Right lobe of liver (tissue), 6 donors: ENCODE measurements at regions not wholly inside any gene's neighbourhood (a gene's known extent, or its start where the extent isn't known, plus 50 kb on each side); places are given as distances from the start of the nearest gene placed in this dataset.

Experiments used
- ATAC-seq, 4 donors: fragments of 200-7000 bp; cut with Tn5 transposase; one replicate each; pipeline ENCODE4 v1.9.1; 2020; ENCODE audit warnings: mild to moderate bottlenecking in 4 of 4, moderate library complexity in 4 of 4
- DNase-seq, 3 donors: peaks; one replicate each; pipeline ENCODE4 v3.0.0-alpha.2; 2020
- H3K27ac ChIP-seq, 3 donors: fragments of 200-600 bp; one replicate each; pipeline ENCODE4 v1.8.0; 2022
- H3K27me3 ChIP-seq, 2 donors: fragments of 200-600 bp; one replicate each; pipeline ENCODE4 v1.8.0; 2022
- H3K36me3 ChIP-seq, 4 donors: fragments of 200-600 bp; sonication (generic) in 1 of 4; one replicate each; pipeline versions ENCODE4 v1.5.1 to v1.8.0; 2017 to 2022; ENCODE audit warnings: control low read depth in 1 of 4
- H3K4me1 ChIP-seq, 4 donors: fragments of 200-600 bp; sonication (generic) in 1 of 4; one replicate each; pipeline versions ENCODE4 v1.5.1 to v1.8.0; 2017 to 2022; ENCODE audit warnings: control low read depth in 1 of 4
- H3K4me3 ChIP-seq, 3 donors: fragments of 200-600 bp; one replicate each; pipeline ENCODE4 v1.8.0; 2022
- H3K9me3 ChIP-seq, 4 donors: fragments of 200-600 bp; sonication (generic) in 1 of 4; one replicate each; pipeline versions ENCODE4 v1.5.1 to v1.8.0; 2017 to 2022; ENCODE audit warnings: control low read depth in 1 of 4
- CTCF ChIP-seq, 4 donors: fragments of 200-600 bp in 3 of 4; fragments of 450-650 bp in 1 of 4; IDR thresholded peaks; one replicate each; pipeline versions ENCODE4 v1.5.1 to v1.8.0; 2016 to 2022; ENCODE audit warnings: antibody characterized with exemption in 4 of 4, mild to moderate bottlenecking in 2 of 4
- POLR2A ChIP-seq: fragments of 450-650 bp; IDR thresholded peaks from one replicate; pipeline ENCODE4 v1.6.1; 2017; ENCODE audit warnings: antibody characterized with exemption, mild to moderate bottlenecking
- WGBS: methylation state at CpG from one replicate; pipeline ENCODE4 v1.1.6; 2018; ENCODE audit warnings: low coverage, low lambda C conversion rate; ENCODE audit not compliant: insufficient coverage; ENCODE audit errors: missing lambda C conversion rate; 5-methylcytosine and 5-hydroxymethylcytosine counted together
- intact Hi-C, 2 donors: fragments of 100-400 bp; cut with DNase I; formaldehyde crosslinking; loops; one replicate each; pipeline versions ENCODE4 v1.11.2 to v1.14.1; 2022
- donor health status: DM: no; HTN: yes; CAD: no.
- donor health status: DM: no; HTN: no; CAD: no.
- donor health status: DM: no; HTN: no; CAD: no.
- donor health status: DM: no; HTN: yes; CAD: no.
- donor health status: DM: no; HTN: yes; CAD: no.

- WGBS: 20% methylated on average over 1 of the region's 1 CpG
- intact Hi-C loops: no loop called here
- no peaks in the 10 kb centered on the region for H3K36me3 ChIP-seq
Observed at GRCh38 chr16:54787045-54787444, 143.6 kb upstream of the IRX5 start.

GRCh38 chr16:54783980-54784379, 146.7 kb upstream of the IRX5 start:
- TF ChIP-seq POLR2A (no peak), CTCF (IDR thresholded peaks at IDR 0.05) (no peak)
- no peak for ATAC-seq
- WGBS: 64% methylated on average over 2 of the region's 2 CpGs

More at GRCh38 chr16:54787045-54787444, 143.6 kb upstream of the IRX5 start:
- ATAC-seq (no peak), DNase-seq (no peak)
- Histone ChIP-seq H3K4me3 (no peak overlapping the region), H3K4me1 (no peaks in the 10 kb centered on the region), H3K27me3 (no peaks in the 10 kb centered on the region), H3K9me3 (no peaks in the 10 kb centered on the region), H3K27ac (no peak overlapping the region)
- TF ChIP-seq POLR2A (no peak), CTCF (IDR thresholded peaks at IDR 0.05) (no peak)

GRCh38 chr16:54783226-54783625, 147.4 kb upstream of the IRX5 start:
- DNase-seq (no peak), ATAC-seq (no peak)
- Histone ChIP-seq H3K36me3 (no peaks in the 10 kb centered on the region), H3K27me3 (no peaks in the 10 kb centered on the region), H3K9me3 (no peaks in the 10 kb centered on the region), H3K4me3 (no peak overlapping the region), H3K27ac (no peak overlapping the region), H3K4me1 (no peaks in the 10 kb centered on the region)
- no peak for TF ChIP-seq CTCF (IDR thresholded peaks at IDR 0.05)
- TF ChIP-seq POLR2A: no peak
- intact Hi-C loops: no loop called here
- WGBS: 58% methylated on average over 3 of the region's 3 CpGs

More at GRCh38 chr16:54783980-54784379, 146.7 kb upstream of the IRX5 start:
- DNase-seq: no peak
- H3K4me1 ChIP-seq: no peaks in the 10 kb centered on the region
- H3K27me3 ChIP-seq: no peaks in the 10 kb centered on the region
- H3K9me3 ChIP-seq: no peaks in the 10 kb centered on the region
- no peaks in the 10 kb centered on the region for H3K36me3 ChIP-seq
- no peak overlapping the region for H3K4me3 ChIP-seq
- H3K27ac ChIP-seq: no peak overlapping the region
- intact Hi-C loops: no loop called here

- no peak for TF ChIP-seq POLR2A
- intact Hi-C loops: no loop called here
- ATAC-seq (no peak), DNase-seq (no peak)
- 19% methylated on average over 1 of the region's 1 CpG for WGBS
- Histone ChIP-seq H3K4me3 (no peak overlapping the region), H3K9me3 (no peaks in the 10 kb centered on the region), H3K4me1 (no peaks in the 10 kb centered on the region), H3K27me3 (no peaks in the 10 kb centered on the region), H3K27ac (no peak overlapping the region), H3K36me3 (no peaks in the 10 kb centered on the region)
Observed at GRCh38 chr16:54780266-54780665, 150.4 kb upstream of the IRX5 start.

GRCh38 chr16:54779549-54779948, 151.1 kb upstream of the IRX5 start:
- H3K27me3 ChIP-seq: no peaks in the 10 kb centered on the region
- H3K27ac ChIP-seq: no peak overlapping the region
- H3K4me1 ChIP-seq: no peaks in the 10 kb centered on the region
- ATAC-seq (no peak), DNase-seq (no peak)
- TF ChIP-seq POLR2A (no peak), CTCF (IDR thresholded peaks at IDR 0.05) (no peak)
- intact Hi-C loops: no loop called here
- no peak overlapping the region for H3K4me3 ChIP-seq
- H3K36me3 ChIP-seq: no peaks in the 10 kb centered on the region
- H3K9me3 ChIP-seq: no peaks in the 10 kb centered on the region
